ENCODE measurements at regions not wholly inside any gene's neighbourhood (a gene's known extent, or its start where the extent isn't known, plus 50 kb on each side); places are given as distances from the start of the nearest gene placed in this dataset.
"Not testable (repeated sequence)": the region's sequence is repeated elsewhere in the genome, so short reads cannot be mapped to it uniquely, and the experiment has no call there.

DNA sequence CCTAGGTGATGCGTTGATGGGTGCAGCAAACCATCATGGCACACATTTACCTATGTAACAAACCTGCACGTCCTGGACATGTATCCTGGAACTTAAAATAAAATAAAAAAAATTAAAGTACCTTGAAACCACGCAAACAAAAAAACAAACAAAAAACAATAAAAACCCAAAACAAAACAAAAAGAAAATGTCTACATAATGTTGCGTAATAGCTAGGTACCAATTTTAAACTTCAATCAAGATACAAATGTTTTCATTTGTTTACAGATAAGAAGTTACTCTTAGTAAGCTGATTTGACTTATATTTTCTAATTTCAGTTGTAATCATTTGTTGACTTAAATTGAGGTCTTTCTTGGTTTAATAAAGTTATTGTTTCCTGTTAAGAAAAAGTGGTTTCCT lies 349.6 kb upstream of the KCNMB2 start:
- no peak for DNase-seq (ENCODE audit: low read depth, low spot score)

DNA sequence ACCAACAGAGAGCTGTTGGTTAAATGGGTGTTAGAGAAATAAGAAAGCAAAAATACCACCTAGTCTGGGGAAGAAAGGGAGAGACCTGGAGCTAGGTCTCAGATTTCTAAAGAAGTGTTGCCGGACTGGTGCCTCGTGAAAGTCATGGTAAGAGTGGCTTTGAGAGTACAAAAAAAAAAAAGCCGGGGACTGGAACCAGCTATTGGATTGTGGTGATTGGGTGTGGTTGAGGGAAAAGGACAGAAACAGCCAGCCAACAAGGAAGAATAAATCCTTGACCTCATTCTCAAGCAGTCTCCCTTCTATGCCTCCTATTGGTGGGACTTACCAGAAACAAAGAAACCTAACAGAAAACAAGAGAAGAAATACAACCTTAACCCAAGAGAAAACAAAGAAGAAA lies 346.4 kb upstream of the KCNMB2 start:
- DNase-seq (ENCODE audit: low read depth, low spot score) = no peak

- DNase-seq (ENCODE audit: low read depth, low spot score) = no peak
These were observed 342.4 kb upstream of the KCNMB2 start for GRCh38 chr3:178193846-178194245.

- DNase-seq (ENCODE audit: low read depth, low spot score) = no peak
These were observed 341.7 kb upstream of the KCNMB2 start for GRCh38 chr3:178194539-178194938.

GRCh38 chr3:178195824-178196223 lies 340.4 kb upstream of the KCNMB2 start:
- no peak for DNase-seq (ENCODE audit: low read depth, low spot score)

DNA sequence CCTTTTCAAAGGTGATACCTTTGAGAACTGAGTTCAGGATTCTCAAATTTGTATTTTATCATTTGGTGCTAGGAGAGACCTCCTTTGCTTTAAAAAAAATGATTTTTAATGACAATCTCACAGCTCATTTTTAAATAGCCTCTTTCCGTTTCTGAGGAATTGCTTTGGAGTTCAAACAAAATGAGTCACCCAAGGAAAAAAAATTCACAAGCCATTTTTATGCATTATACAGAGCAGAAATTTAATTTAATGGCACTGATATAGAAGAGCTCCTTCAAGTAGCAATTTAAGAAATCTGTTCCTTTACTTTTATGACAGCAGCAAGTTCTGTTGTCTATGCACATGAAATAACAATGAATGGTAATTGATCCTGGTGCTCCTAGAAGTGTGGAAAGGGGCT lies 337.9 kb upstream of the KCNMB2 start:
- no peak for DNase-seq (ENCODE audit: low read depth, low spot score)

DNA sequence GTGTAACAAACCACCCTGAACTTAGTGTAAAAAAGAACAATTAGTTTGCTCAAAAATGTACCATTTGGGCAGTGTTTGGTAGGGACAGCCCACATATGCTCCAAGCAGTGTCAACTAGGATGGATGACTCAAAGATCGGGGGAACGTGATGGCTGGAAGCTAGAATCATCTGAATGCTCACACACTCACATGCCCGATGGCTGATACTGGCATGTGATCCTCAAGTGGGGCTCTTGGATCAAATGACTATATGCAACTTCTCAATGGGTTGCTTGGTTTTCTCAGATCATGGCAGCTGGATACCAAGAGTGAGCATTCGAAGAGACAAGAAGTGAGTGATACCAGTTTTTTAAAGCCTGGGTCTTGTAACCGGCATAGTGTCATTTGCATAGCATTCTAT lies 335.9 kb upstream of the KCNMB2 start:
- DNase-seq (ENCODE audit: low read depth, low spot score) = no peak

DNA sequence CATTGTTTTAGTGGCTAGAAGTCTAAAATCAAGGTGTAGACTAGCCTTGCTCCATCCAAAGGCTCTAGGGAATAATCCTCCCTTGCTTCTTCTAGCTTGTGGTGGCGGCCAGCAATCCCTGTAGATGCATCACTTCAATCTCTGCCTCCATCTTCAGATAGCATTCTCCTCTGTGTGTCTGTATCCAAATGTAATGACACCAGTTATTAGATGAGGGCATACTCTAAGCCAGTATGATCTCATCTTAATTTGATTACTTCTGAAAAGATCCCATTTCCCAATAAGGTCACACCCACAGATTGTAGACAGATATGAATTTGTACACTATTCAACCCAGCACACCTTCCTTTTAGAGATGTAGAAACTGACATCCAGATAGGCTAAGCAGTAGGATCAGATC lies 334.5 kb upstream of the KCNMB2 start:
- no peak for DNase-seq (ENCODE audit: low read depth, low spot score)

DNA sequence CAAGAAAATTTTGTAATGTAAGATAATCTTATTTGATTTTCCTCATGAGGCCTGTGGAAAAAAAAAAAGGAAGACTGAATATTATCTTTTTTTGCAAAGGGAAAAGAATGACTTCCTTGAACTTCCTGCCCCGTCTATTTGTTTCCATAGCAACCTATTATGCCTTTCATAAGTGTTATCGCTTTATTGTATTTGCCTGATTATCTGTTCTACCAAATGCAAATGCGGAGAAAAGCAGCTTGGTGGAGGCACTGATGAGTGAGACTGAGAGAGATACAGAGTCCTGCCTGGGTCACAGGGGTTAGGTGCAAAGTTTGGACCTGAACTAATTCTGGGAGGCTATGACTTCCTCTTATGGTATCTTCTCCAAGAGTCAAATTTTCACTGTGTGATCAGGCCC lies 334.0 kb upstream of the KCNMB2 start:
- no peak for DNase-seq (ENCODE audit: low read depth, low spot score)

GRCh38 chr3:178203165-178203564 lies 333.1 kb upstream of the KCNMB2 start:
- no peak for DNase-seq (ENCODE audit: low read depth, low spot score)

DNA sequence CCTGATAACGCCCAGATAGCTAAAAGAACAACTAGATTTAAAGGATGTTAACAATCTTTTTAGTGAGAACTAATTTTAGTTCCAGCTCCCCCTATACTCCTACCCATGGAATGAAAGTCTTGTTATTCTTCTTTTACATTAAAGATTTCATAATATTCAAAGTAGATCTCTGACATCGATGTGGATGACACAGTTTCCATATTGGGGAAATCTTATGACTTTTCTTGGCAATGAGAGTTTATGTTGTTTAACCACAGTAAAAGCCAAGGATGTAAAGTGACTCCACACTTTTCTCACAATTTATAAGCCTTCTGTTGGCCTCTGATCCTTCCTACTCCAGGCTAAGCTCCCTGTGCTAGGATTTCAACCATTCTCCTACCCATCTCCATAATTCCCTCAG lies 332.6 kb upstream of the KCNMB2 start:
- DNase-seq (ENCODE audit: low read depth, low spot score) = no peak

DNA sequence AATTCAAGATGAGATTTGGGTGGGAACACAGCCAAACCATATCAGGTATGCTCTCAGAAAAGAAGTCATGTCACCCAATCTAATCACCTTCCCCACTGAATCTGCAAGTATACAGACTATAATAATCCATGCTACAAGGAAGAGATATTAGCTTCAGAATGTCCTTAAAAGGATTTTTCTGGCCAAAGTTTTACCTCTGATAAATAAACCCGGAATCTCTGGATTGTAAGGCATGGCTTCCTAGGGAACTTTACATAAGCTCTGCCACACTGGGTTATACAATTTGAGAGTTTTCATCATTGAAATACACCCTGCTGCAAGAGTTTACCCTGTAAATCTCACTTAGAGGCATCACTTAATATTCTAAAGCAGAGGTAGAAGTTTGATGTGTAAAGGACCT lies 330.5 kb upstream of the KCNMB2 start:
- no peak for DNase-seq (ENCODE audit: low read depth, low spot score)

DNA sequence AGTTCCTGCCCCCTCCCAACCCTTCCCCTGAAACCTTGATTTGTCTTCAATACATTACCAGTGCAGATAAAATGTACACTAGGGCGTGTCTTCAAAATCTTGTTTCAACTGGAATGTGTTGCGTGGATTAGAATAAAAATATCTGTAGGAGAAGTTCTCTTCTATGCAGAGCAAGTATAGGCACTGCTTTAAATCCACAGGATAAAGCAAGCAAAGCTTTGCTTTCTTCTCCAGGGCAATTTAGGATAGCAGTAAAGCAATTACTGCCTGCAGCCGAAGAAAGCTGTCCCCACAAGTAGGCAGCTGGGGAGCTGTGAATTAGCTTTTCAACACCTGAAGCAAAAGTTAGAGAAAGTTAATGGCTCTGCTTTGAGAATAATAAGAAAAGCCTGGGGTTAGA lies 329.7 kb upstream of the KCNMB2 start:
- DNase-seq (ENCODE audit: low read depth, low spot score) = no peak

DNA sequence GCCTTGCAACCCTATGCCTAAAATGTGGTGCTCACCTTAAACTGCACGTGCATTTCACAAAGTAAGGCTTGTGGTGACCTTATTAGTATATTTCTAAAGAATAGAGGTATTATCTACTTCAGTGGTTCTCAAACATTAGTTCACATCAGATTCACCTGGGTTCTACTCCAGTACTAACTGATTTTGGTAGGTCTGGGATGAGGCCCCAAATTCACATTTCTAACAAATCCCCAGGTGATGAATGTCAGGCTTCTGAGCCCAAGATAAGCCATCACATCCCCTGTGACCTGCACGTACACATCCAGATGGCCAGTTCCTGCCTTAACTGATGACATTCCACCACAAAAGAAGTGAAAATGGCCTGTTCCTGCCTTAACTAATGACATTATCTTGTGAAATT lies 329.1 kb upstream of the KCNMB2 start:
- DNase-seq (ENCODE audit: low read depth, low spot score) = not testable (repeated sequence)

GRCh38 chr3:178207627-178208026 lies 328.6 kb upstream of the KCNMB2 start:
- DNase-seq (ENCODE audit: low read depth, low spot score) = not testable (repeated sequence)

DNA sequence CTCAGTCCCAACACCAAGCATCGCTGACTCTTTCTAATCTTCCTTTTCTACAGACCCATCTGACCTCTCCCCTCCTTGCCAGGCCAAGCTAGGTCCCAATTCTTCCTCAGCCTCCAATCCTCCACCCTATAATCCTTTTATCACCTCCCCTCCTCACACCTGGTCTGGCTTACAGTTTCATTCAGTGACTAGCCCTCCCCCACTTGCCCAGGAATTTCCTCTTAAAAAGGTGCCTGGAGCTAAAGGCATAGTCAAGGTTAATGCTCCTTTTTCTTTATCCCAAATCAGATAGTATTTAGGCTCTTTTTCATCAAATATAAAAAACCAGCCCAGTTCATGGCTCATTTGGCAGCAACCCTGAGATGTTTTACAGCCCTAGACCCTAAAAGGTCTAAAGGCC lies 327.1 kb upstream of the KCNMB2 start:
- not testable (repeated sequence) for DNase-seq (ENCODE audit: low read depth, low spot score)

GRCh38 chr3:178209618-178210017 lies 326.6 kb upstream of the KCNMB2 start:
- DNase-seq (ENCODE audit: low read depth, low spot score) = not testable (repeated sequence)

- not testable (repeated sequence) for DNase-seq (ENCODE audit: low read depth, low spot score)
These were observed 325.1 kb upstream of the KCNMB2 start for GRCh38 chr3:178211086-178211485.

GRCh38 chr3:178217479-178217878 lies 318.8 kb upstream of the KCNMB2 start:
- DNase-seq (ENCODE audit: low read depth, low spot score) = no peak

DNA sequence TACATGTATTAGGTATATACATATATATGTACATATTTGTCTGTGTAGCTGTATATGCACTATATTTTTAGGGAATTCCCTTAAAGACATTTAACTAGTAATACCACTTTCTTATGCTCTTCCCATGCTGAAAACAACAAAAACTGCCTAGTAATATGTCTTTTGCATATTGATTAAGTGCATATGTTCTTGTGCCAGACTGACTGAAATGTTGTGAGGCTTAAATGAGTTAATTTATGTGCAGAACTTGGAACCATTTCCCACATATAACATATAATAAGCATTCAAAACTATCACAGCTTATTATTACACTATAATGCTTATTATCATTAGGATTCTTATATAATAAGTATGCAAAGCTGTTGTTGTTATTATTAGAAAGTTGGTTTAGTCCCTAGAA lies 318.0 kb upstream of the KCNMB2 start:
- no peak for DNase-seq (ENCODE audit: low read depth, low spot score)

GRCh38 chr3:178219661-178220060 lies 316.6 kb upstream of the KCNMB2 start:
- not testable (repeated sequence) for DNase-seq (ENCODE audit: low read depth, low spot score)

DNA sequence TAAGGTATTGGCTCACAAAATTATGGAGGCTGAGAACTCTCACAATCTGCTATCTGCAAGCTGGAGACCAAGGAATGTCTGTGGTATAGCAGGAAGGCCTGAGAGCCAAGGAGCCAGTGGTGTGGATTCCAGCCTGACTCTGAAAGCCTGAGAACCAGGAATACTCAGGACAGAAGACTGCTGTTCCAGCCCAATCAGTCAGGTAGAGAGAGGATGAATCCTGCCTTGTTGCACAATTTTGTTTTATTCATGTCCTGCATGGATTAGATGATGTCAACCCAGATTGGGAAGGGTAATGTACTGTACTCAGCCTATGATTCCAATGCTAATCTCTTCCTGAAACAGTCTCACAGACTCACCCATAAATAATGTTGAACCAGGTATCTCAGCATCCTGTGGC lies 312.4 kb upstream of the KCNMB2 start:
- DNase-seq (ENCODE audit: low read depth, low spot score) = no peak

- DNase-seq (ENCODE audit: low read depth, low spot score) = no peak
These were observed 310.1 kb upstream of the KCNMB2 start for GRCh38 chr3:178226094-178226493.

- no peak for DNase-seq (ENCODE audit: low read depth, low spot score)
These were observed 304.6 kb upstream of the KCNMB2 start for GRCh38 chr3:178231645-178232044.

All from smooth muscle cell of the brain vasculature (primary cell).